SKM-1 treated with dmso at 0.1 percent for 144 hours (cell line): ENCODE measurements at regions not wholly inside any gene's neighbourhood (a gene's known extent, or its start where the extent isn't known, plus 50 kb on each side); places are given as distances from the start of the nearest gene placed in this dataset.
"Not testable (repeated sequence)": the region's sequence is repeated elsewhere in the genome, so short reads cannot be mapped to it uniquely, and the experiment has no call there.

Source experiments
- DNase-seq: peaks from one replicate; lab custom pipeline; 2025; ENCODE audit not compliant: unreplicated experiment; lab: John Stamatoyannopoulos, UW

DNA sequence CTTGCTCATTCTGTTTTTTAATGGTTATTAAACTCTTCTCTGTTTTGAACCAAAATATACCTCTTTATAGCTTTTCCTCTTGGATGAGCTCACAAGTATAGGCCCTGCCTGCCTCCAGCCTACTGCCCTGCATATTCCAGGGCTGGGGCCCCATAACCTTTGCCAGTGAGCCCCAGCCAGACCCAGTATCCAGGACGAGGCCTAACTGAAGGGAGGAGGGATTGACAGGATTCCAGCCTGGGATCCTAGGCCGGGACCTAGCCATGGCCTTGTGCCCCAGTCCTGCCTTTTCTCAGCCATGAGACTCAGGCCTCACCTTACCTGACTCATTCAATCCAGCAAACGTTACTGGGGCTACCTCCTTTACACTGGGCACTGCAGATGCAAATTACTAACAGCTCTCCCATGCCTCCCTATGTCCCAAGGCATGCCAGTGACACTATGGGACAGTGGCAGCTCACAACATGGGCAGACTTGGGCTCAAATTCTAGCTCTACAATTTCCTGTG lies 159.2 kb downstream of the DDX1 start:
- DNase-seq = no peak

DNA sequence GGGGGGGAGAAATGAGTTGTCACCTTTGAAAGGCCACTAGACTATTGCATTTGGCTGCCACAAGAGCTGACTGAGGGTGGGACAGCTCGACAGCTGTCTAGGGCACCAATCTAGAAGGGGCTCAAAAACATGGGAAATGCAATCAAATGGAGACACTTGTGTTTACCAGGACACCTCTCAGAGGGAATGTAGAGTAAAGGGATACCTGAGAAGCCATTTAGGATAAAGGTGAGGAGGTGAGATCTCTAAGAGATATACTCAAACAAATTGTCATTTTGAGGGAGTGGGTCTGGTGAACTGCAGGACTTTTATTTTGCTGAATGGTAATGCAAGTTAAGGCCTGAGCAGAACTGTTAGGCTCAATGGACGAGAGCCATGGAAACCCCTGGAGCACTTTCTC lies 159.8 kb downstream of the DDX1 start:
- no peak for DNase-seq

DNA sequence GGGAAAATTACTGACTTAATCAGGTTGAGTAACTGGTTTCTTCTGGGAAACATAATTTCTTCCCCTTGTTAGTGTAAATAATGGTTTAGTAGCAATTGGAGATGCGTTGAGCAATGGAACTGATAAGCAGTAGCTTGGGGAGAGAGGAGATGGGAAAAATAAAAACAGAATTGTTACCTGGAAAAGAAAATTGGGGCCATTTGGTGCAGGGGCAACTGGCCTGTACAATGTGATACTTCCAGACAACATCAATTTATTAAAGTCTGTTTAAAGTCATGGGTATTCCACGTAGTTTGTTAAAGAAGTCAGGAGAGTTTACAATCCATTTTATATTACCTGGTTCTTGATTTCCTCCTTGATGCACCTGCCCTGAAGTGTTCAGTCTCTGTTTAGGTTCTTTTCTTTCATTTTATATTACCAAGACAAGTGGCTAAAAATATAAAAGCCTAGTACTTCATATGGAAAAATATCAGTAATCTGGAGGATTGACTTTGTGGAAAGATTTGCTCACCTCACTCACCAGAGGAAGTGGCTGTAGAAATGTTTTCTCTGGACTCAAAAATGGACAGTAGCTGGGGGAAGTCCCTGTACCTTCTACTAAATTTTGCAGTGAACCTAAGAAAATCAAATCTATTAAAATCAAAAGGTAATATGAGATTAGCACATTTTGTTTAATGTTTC lies 161.0 kb downstream of the DDX1 start:
- DNase-seq = no peak

- DNase-seq = no peak
These were observed 161.6 kb downstream of the DDX1 start for GRCh38 chr2:15753233-15753798.

GRCh38 chr2:15753811-15754702 lies 162.4 kb downstream of the DDX1 start:
- DNase-seq = no peak

DNA sequence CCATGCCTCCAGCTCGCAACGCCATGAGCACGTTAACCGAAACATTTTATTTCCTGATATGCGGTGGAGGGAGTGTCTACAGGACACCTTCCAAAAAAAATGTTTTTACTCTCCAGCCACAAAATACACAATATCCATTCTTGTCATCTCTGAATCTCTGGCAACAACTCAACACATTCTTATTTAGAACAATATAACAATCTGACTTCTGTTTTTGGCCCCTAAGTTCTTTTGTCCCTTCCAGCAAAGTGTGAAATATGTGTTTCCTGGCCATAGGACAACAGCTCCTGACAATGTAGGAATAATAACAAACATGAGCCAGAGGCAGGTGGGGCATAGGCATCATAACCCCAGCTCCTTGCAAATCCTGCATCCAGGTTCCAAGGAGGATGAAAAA lies 163.0 kb downstream of the DDX1 start:
- DNase-seq = no peak

GRCh38 chr2:15755528-15755927 lies 163.9 kb downstream of the DDX1 start:
- no peak for DNase-seq

GRCh38 chr2:15756011-15756550 lies 164.4 kb downstream of the DDX1 start:
- no peak for DNase-seq

DNA sequence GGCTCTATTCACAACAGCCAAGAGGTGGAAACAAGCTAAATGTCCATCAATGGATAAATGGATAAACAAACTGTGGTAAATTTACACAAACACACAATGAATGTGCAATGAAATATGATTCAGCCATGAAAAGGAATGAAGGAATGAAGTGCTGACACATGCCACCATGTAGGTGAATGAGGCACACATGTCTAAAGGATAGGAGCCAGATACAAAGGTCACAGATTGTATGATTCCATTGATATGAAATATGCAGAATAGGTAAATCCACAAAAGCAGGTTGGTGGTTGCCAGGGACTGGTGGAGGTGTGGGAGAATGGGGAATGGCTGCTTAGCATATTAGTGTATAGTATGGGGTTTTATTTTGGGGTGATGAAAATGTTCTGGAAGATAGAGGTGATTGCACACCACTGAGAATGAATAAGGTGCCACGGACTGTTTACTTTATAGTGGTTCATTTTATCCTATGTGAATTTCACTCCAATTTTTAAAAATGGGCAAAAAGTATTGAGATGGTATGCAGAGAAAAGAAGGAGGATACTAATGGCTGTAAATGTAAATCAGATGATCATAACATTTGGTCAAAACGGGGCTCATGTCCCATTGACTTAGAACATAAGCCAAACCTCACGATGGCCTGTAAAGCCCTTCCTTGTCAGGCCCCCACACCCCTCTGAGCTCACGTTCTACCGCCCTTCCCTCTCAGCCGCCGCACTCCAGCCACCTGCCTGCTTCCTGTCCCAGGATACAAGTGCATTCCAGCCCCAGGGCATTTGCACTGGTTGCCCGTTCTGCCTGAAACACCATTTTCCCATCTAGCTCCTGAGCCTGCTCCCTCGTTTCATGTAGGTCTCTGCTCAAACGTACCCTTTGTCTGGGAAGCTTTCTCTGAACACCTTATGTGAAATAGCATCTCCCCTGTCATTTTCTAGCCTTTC lies 165.5 kb downstream of the DDX1 start:
- DNase-seq = no peak

- no peak for DNase-seq
These were observed 166.3 kb downstream of the DDX1 start for GRCh38 chr2:15757820-15758586.

- no peak for DNase-seq
These were observed 167.2 kb downstream of the DDX1 start for GRCh38 chr2:15758848-15759247.

DNA sequence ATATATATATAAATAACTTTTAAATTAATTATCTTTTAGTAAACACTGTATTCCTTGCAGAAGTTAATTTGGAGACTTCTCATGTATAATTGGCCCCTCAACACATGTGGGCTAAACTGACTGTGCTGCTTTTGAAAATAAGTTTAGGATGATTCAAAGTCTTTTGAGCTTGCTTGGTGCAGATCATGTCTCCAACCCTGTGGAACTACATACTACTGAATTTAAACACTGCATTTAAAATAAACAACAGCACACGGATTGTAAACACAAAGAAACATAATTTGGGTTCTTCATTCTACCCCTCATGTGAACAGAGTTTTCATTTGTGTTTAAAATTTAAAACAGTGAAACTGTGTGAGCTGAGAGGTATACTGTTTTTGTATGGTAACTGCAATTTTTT lies 167.7 kb downstream of the DDX1 start:
- DNase-seq = no peak

- DNase-seq = not testable (repeated sequence)
These were observed 168.1 kb downstream of the DDX1 start for GRCh38 chr2:15759791-15760190.

DNA sequence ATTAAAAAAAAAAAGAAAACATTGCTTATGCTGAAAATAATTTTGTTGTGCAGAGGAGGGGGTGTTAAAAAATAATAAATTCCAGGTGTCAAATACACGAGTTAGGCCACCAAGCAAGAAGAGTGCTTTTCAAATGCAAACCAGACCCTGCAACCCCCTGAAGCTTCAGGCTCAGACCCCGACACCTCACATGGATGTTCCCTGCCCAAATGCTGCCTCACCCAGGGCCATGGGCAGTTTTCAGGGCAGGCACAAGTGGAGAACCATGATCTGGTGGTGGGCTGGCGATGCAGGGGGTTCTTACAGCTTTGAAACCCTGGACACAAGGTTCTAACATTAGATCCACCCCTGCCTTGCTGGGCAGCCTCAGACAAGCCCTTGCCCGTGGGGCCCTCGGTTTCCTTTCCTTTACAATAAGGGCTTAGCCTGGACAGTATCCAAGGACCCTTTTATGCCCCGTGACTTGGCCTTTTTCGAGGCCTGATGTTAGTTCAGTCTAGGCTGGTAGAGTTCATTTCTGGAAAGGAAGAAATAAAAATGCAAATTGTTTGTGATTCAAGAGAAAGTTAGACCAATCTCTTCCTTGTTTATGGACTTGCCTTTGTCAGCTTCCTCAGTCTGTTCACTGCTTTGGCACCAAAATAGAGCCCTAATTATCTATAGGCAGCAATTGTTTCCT lies 168.7 kb downstream of the DDX1 start:
- no peak for DNase-seq

DNA sequence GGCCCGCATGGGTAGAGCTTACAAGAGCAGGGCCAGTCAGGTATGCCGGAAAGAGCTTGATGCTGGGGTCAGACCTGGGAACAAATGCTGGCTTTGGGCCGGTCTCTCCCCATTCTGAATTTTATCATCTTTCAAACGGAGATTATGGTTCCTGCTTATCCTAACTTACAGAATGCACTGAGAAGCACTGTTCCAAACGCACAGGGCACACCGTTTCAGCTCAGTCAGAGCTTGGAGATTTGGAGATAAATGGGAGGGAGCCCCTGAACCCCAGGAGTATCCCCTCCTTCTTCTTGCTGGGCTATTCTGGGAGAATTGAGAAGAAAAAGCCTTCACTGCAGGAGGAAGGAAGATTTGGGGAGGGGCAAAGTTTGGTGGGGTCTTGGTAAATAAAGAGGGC lies 169.4 kb downstream of the DDX1 start:
- no peak for DNase-seq

DNA sequence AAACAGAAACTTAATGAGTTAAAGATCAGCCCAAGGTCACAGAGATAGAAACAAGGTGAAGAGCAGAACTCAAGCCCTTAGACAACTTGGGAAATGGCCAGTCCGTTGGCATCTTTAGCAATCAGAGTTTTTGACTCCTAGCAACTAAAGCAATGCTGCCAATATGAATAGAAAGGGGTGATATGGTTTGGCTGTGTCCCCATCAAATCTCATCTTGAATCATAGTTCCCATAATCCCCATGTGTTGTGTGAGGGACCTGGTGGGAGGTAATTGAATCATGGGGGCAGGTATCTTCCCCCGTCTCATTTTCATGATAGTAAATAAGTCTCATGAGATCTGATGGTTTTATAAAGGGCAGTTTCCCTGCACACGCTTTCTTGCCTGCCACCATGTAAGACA lies 170.2 kb downstream of the DDX1 start:
- DNase-seq = no peak

GRCh38 chr2:15762449-15762848 lies 170.8 kb downstream of the DDX1 start:
- no peak for DNase-seq

GRCh38 chr2:15763106-15763821 lies 171.6 kb downstream of the DDX1 start:
- no peak for DNase-seq
